ENCODE measurements at regions not wholly inside any gene's neighbourhood (a gene's known extent, or its start where the extent isn't known, plus 50 kb on each side); places are given as distances from the start of the nearest gene placed in this dataset.
A peak's percentile ranks its signal among the peaks of the same experiment; 100 is the strongest.
"Not testable (repeated sequence)": the region's sequence is repeated elsewhere in the genome, so short reads cannot be mapped to it uniquely, and the experiment has no call there.

DNA sequence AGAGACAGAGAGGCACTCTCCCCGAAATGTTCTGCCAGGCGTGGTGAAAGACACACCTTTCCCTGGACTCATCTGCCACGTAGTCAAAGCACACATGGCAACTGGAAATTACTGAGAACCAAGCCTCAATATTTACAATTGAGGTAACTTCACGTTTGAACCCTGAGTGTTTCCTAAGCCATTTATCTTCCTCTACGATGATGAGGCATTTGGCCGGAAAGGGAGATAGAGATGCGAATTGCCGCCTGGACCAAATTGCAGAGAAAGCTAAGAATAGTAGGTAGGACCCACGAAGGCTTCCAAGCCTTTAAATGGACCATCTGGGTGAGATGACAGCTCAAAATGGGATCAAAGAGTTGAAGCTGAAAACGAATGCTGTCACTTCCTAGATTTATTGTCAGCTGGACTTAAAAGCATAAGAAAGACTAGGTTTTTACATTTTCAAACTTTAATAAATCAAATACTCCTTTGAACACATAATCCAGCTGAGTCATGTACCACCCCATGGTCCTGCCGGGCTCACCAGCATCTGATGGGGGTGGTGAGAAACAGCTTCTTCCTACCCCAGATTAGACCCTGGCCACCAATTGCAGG is 135.6 kb upstream of the LYZL2 start:
- DNase-seq (ENCODE audit: low spot score): no peak

DNA sequence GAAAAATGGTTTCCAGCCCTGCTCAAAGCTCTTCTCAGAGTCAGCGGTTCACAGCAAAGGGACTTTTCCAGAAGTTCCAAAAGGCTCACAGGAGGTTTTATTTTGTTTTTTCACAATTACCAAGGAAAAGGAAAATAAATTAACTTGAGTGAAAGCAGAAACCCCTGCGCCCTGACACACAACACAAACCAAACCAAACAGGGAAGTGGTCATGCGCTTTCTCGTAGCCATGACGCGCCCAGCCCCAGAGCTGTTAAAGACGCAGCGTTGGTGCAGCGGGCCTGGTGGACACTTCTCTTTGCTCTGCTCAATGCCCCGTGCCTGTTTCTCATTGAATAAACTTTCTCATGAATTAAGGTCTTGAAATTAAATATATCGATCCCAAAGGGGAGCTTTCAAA is 134.4 kb upstream of the LYZL2 start:
- no peak for DNase-seq (ENCODE audit: low spot score)

DNA sequence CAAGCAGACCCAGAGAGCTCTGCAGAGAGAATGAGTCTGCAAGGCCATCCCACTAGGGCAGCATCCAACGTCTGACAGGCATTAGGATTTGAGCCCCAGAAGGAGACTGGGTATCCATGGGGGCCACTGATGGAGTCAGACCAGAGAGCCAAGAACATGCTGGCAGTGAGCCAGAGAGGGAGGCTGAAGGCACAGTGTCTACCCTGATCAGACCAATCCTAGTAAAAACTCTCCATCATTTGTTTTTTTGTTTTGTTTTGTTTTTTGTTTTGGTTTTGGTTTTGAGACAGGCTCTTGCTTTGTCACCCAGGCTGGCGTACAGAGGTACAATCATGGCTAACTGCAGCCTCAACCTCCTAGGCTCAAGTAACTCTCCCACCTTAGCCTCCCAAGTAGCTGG is 133.1 kb upstream of the LYZL2 start:
- DNase-seq (ENCODE audit: low spot score): no peak

DNA sequence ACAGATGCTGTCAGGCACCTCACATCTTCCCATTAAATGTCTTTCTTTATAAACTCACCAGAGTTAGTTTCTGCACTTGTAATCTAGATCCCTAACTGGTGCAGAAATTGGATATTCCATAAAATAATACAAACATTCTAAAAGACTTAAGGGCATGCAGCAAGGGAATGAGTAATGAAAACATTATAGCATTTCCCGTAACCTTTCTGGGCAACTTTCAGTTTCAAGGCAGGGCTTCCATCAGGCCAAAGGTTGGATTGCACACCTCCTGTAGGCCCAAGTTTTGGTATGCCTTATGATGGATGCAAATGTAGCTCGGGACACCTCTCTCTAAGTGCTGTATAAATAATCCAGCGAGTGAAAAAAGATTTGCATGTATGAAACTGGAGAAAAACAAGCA is 129.9 kb upstream of the LYZL2 start:
- DNase-seq (ENCODE audit: low spot score): no peak

DNA sequence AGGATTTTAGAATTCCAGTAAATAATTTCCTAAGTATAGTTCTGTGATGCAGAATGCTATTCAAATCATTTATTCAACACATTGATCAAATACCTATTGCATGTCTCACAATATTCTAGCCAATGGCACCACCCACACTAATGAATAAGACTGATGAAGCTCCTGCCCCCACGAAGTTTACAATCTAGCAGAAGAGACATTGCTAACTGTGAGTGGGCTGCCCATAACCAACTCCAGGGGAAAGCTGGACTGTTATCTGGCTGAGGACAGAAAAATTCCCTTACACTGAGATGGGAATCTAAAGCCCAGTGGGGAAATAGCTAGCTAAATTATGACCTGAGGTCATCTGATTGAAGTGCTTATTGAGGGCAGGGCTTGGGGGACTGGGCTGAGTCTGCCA is 128.8 kb upstream of the LYZL2 start:
- no peak for DNase-seq (ENCODE audit: low spot score)

DNA sequence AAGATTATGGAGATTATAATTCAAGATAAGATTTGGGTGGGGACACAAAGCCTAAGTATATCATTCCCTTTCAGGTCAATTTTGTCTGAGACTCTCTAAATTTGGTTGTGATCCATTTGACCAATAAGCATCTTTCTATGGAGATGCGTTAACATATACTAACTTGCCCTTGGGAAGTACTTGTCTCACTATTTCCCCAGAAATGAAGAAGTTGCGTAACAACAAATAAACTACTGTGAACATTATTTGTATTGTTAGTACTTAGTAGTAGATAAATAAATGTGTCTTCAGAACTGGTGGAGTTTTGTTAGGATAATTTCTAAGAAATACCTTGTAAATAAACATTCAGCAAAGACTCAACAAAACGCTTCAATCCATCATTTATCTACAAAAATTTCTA is 127.3 kb upstream of the LYZL2 start:
- DNase-seq (ENCODE audit: low spot score): no peak

DNA sequence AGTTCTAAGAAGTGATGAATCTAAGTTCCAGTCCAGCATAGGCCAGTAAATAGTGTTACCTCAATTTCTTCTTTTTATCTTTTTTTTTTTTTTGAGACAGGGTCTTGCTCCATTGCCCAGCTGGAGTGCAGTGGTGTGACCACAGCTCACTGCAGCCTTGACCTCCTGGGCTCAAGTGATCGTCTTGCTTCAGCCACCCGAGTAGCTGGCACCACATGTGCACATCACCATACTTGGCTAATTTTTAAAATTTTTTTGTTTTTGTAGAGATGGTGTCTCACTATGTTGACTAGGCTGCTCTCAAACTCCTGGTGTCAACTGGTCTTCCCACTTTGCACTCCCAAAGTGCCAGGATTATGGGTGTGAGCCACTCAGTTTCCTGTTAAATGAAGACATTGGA is 126.6 kb upstream of the LYZL2 start:
- DNase-seq (ENCODE audit: low spot score): no peak

DNA sequence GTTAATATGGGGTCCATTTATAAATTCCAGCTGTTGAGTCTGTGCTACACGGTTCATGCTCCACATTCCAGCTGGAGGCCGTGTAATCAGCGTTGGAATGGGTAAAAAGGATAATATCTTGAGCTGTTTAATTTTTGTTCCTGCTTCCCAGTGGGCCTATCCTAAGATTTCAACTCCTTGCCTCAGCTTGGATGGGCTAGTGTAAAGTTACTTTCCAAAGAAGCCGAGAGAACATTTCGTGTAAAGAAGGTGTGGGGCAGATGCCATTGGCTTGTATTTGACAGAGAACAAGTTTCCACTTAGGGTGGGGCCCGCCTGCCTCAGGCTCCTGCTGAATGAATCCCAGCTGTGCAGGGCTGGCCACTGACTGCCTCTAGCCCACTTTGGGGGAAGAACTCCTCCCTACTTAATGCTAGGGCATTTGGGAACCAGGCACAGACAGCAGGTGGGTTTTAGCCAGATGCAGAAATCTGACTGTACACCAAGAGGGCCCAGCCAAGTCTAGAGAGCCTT is 125.9 kb upstream of the LYZL2 start:
- DNase-seq (ENCODE audit: low spot score): no peak

DNA sequence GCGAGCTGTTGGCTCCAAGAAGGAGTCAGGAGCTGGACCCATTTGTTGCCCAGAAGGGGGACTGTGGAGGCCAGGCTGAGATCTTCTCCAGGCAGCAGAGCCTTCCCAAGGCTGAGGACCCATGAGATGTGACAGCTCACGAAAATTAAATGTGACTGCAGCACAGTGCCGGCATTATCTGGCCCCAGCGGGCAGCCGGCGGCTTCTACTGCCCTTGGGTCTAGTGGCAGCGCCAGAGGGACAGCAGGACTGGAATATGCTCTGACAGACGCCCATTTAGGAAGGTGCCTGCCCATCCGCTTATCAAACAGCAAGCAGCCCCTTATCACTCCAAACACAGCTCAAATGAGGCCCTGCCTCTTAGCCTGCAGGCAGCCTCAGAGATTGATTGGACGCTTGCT is 122.9 kb upstream of the LYZL2 start:
- DNase-seq (ENCODE audit: low spot score): no peak

DNA sequence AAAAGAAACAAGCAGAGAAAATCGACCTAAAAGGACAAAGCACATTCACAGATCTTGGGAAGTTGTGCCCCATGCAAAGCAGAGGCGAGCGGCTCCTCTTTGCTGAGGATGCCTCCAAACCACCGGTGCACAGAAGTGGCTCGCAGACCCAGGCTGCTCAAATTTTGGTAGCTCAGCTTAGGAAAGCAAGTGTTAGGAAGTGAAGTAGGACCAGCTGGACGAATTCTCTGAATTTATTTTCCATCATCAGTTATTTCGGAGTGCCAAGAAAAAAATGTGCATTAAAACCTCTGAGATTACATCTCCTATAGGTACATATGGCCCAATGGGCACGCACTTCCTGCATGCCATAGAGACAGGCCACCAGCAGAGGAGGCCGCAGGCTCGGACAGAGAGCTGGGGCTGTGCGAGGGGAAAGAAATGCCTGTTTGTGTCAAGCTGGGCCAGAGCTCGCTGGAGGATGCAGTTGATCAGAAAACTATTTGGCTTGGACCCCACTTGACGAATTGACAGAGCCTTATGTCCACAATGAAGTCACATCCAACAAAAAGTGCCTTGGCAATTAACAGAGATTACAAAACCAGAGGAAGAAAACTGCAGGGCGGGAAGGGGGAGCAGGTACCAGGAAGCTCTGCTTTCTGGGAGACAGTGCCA is 122.3 kb upstream of the LYZL2 start:
- DNase-seq (ENCODE audit: low spot score): peak; percentile 64

DNA sequence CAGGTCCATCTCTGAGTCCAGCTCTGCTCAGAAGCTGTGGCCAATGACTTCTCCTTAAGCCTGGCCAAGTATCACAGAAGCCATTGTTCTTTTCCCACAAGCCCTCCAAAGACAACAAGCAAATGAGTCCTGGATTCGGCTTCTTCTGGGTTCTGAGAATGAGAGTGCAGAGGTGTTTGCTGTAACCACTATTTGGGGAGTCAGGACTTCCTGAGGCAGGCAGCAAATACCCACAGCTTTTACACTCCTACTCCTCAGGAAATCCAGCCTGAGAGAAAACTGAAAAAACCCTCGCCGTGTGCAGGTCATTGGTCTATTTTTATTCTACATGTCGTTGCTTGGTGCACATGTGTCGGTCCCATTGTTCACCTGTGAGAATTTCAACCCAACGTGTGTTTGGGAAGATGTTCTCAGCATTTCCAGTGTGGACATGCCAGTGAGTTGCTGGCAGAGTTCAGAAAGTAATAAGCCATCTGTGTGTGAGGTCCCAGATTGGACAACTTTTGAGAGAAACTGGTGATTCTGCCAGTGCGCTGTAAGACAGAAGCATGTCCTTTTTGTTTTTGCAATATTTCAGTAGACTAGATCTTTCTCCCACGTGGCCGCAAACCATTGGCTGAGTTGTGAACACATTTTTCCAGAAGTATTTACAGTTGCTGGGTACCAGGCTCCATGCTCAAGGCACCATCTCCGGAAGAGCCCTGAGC is 121.6 kb upstream of the LYZL2 start:
- no peak for DNase-seq (ENCODE audit: low spot score)

DNA sequence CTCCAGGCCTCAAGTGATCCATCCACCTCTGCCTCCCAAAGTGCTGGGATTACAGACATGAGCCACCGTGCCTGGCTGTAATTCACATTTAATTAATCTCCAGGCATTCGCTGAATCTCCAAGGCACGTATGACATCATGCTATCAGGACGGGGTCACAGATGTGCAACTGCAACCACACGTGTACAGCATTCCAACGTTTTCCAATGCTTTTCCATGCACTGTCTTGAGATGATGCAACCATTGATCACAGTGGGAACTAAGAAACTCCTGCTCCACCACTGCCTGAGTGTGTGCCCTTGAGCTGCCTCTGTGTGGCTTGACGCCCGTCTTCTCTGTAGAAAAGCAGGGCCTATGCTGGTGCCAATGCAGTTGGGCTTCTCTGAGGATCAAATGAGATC is 119.8 kb upstream of the LYZL2 start:
- no peak for DNase-seq (ENCODE audit: low spot score)

DNA sequence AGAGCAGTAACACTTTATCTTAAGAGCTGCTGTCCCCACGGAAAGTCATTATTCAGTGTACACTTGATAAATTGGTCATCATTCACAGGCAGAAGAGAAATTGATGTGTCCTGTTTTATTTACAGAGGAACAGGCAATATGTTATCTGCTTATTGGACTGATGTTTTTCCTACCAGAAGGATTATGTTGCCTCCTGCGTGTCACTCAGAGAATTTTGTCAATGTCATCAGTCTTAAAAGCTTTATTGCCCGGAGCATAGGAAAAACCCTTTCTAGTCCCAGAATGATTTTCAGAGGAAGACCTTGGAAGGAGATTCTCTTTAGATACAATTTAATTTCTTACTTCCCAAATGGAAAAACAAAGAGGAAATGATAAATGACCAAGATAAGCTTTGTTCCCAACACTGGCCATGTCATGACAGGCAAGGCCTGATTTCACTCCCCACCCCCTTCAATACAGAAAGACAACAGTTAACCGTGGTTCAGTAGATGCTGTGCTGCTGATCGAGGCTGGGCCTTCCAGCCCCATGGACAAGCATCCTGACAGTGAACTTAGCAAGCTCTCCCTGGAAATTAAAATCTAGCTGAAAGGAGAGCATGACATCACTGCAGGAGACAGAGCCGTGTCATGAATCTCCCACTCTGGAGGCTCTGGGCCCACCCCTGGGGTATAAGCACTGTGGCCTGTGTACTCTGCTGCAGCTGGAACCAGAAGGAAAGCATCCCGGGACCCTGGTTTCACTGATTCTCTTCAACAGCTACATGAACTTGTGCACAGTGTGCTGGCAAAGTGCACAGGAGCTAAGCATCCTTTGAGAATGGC is 118.8 kb upstream of the LYZL2 start:
- no peak for DNase-seq (ENCODE audit: low spot score)

DNA sequence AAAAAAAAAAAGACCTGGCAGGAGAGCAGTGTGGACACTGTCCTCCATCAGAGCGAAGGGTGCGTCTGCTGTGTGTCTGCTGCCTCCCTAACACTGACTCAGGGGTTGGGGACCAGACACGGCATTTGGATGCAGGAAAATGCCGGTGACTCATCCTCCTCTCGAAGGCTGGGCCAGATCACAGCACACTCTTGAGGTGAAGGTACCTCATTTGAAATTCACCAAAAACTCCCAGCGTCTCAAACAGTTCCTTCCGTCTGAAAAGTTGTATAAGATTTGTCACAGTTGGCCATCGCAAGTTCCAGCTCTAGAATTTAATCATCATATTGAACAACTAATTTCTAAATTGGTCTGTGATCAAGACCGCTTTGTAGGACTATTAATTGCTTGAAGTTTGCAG is 118.1 kb upstream of the LYZL2 start:
- peak; percentile 79 for DNase-seq (ENCODE audit: low spot score)

DNA sequence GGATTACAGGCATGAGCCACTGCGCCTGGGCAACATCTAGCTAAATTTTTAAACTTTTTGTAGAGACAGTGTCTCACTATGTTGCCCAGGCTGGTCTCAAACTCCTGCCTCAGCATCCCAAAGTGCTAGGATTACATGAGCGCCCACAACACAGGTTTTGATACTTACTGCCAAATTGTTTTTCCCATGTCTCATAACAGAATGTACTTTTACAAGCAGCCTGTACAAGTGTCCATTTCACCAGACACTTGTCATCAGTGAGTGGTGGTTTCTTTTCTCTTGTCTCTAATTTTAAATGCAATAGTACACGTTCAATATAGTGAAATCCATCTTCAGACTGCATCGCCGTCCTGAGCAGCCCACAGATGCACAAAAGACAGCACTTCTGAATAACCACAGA is 116.4 kb upstream of the LYZL2 start:
- no peak for DNase-seq (ENCODE audit: low spot score)

DNA sequence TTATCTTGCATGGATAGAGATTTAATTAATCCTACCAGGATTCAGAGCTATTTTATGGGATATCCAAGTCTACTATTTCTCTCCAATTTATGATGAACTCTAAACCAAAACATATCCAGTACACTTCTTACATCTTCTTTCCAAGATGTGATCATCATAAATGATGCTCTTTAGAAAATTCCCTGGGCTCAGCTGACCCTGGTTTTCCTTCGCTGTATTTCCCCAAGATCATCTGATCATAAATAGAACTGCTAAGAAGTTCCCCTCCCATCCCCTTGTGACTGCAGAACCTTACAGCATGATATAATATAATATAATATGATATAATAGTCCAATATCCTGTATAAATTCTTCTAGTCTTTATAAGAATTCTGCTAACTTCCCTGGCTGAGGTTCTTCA is 114.6 kb upstream of the LYZL2 start:
- DNase-seq (ENCODE audit: low spot score): no peak

DNA sequence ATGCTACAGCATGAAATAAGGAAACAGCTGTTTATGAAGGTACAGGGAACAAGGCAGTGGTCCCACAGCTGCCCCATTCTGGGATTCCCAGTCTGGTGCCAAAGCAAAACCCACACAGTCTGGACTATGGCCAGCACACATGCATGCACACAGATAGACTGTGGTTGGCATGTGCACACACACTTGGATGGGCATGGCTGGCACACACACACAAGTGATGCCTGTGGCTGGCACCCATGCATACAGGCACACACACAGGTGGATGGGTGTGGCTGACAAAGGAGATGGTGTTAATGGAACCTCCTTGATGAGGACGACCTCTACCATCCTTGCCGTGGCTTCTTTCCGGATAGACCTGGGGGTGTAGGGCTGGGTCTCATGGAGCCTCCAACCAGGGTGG is 114.0 kb upstream of the LYZL2 start:
- DNase-seq (ENCODE audit: low spot score): no peak

DNA sequence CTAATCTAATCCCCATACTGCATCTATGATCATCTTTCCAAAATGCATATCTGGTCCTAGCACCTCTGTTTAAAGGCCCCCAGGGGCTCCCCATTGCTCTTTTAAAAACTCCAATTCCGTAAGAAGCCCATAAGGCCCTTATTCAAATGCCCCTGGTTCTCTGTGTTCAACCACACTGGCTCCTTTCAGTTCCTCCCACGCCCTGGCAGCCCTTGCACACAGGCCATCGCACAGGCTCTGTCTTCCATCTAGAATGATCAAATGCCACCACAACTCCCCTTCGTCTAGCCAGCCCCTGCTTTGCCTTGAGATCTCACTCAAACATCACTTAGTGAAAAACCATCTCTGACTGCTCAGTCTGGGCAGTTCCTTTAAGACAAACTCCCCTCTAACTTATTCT is 112.9 kb upstream of the LYZL2 start:
- no peak for DNase-seq (ENCODE audit: low spot score)

DNA sequence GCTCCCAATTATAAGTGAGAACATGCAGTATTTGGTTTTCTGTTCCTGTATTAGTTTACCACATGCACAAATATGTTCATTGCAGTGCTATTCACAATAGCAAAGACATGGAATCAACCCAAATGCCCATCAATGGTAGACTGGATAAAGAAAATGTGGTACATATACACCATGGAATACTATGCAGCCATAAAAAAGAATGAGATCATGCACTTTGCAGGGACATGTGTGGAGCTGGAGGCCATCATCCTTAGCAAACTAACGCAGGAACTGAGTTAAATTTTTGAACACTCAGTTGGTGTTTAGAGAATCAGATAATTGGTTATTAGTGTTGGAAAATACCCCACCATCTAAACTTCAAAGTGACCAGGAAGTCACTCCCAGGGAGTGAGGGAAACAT is 111.2 kb upstream of the LYZL2 start:
- not testable (repeated sequence) for DNase-seq (ENCODE audit: low spot score)

DNA sequence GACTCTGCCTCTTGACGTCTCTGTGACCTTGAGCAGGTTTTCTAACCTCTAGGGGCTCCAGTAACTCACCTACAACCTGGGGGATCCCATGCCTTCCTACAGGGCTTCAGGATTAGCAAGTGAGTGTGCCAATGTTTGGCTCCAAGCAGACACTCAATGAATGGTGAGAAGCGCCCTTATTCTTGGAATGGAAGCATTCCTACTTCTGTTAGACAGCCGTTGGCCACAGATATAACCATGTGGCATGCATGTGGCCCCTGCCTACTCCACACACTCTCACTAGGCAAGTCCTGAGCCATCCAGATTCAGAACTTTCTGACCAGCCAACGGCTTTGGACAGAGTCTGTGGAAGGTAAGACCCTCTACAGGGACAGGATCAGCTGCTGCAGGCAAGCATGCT is 108.9 kb upstream of the LYZL2 start:
- DNase-seq (ENCODE audit: low spot score): no peak

DNA sequence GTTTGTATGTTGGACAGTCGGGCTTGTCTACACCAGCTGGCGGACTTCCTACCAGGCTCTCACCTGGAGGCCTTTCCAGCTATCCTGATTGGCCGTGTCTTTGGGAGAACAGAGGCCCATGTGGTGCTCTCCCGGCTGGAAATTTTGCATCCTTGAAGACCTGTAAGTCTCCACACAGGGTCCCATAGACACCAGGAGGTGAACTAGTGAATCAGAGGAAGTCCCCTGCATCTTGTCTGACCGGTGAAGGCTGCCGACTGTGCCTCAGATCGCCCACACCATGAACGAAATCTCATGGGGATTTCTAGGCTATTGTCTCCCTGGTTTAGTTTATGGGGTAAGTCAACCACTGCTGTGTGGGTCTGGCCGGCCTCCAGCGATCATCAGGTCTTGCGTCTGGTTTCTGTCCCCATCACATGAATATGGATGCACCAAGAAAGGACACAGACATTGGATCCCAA is 108.4 kb upstream of the LYZL2 start:
- DNase-seq (ENCODE audit: low spot score): no peak

DNA sequence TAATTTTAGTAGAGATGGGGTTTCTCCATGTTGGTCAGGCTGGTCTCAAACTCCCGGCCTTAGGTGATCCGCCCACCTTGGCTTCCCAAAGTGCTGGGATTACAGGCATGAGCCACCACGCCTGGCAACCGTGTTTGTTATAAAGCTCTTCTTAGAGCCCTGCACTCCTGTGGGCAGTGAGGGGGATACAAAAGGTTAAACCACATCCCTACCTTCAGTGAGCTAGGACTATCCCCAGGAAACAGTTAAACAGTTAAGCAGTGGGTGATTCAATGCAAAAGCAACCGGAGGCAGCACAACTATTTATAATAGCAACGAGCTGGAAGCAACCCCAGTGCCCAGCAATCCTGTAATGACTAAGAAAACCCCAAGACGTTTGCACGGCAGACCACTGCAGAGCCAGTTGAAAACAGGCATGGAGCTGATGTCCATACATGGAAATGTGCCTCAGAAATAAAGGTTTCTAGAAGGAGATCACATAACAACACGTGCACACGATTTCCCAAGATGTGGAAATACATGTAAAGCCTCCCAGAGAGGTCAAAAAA is 107.2 kb upstream of the LYZL2 start:
- DNase-seq (ENCODE audit: low spot score): peak; percentile 99

All from A172 (cell line).